CD14-positive monocyte (primary cell): ENCODE measurements at regions not wholly inside any gene's neighbourhood (a gene's known extent, or its start where the extent isn't known, plus 50 kb on each side); places are given as distances from the start of the nearest gene placed in this dataset.

Experiments
- DNase-seq, 3 donors: peaks; one replicate each; pipeline ENCODE4 v3.0.0-alpha.2; 2011 to 2022
- H2AFZ ChIP-seq: 2 replicates; pipeline ENCODE4 v1.6.0; 2012; ENCODE audit warnings: mild to moderate bottlenecking, low read depth, low read length, inconsistent platforms; ENCODE audit not compliant: insufficient read depth, poor library complexity, severe bottlenecking
- H3K27ac ChIP-seq, 2 donors: 1 replicate in 1 of 2; 2 replicates in 1 of 2; pipeline ENCODE4 v1.5.1; 2012 to 2013; ENCODE audit warnings: low read length in 2 of 2, control low read depth in 1 of 2, inconsistent platforms in 1 of 2, low read depth in 1 of 2, mild to moderate bottlenecking in 1 of 2
- H3K27me3 ChIP-seq, 2 donors: one replicate each; pipeline versions ENCODE4 v1.6.0 to v1.6.1; 2011 to 2013; ENCODE audit warnings: low read length in 2 of 2; ENCODE audit not compliant: control insufficient read depth in 2 of 2, insufficient read depth in 2 of 2
- H3K36me3 ChIP-seq, 2 donors: replicated peaks in 1 of 2; 1 replicate in 1 of 2; 2 replicates in 1 of 2; pipeline versions ENCODE4 v1.5.1 to v1.6.1; 2012 to 2013; ENCODE audit warnings: low read length in 2 of 2, control low read depth in 1 of 2, inconsistent platforms in 1 of 2, mild to moderate bottlenecking in 1 of 2; ENCODE audit not compliant: insufficient read depth in 2 of 2, control insufficient read depth in 1 of 2
- H3K4me1 ChIP-seq, 2 donors: 1 replicate in 1 of 2; 2 replicates in 1 of 2; pipeline versions ENCODE4 v1.5.1 to v1.6.1; 2012 to 2013; ENCODE audit warnings: low read length in 2 of 2, control low read depth in 1 of 2, inconsistent platforms in 1 of 2, mild to moderate bottlenecking in 1 of 2, moderate library complexity in 1 of 2; ENCODE audit not compliant: insufficient read depth in 2 of 2, control insufficient read depth in 1 of 2
- H3K4me2 ChIP-seq: replicated peaks from 2 replicates; pipeline ENCODE3; 2012; ENCODE audit warnings: low read length, moderate library complexity, mild to moderate bottlenecking; ENCODE audit not compliant: poor library complexity, severe bottlenecking; ENCODE audit errors: extremely low read depth
- H3K4me3 ChIP-seq, 3 experiments: fragments of 200-600 bp in 1 of 3; sonication (generic) in 1 of 3; replicated peaks in 1 of 3; 1 replicate in 2 of 3; 2 replicates in 1 of 3; pipeline ENCODE4 v1.5.1; 2011 to 2013; ENCODE audit warnings: low read length in 3 of 3, mild to moderate bottlenecking in 3 of 3, control low read depth in 2 of 3, low read depth in 2 of 3, inconsistent platforms in 1 of 3, moderate library complexity in 1 of 3
- H3K79me2 ChIP-seq: 2 replicates; pipeline ENCODE4 v1.6.0; 2012; ENCODE audit warnings: mild to moderate bottlenecking, control low read depth, inconsistent platforms, low read length, moderate library complexity; ENCODE audit not compliant: insufficient read depth
- H3K9ac ChIP-seq: 2 replicates; pipeline ENCODE4 v1.6.0; 2017; ENCODE audit warnings: low read length, mild to moderate bottlenecking; ENCODE audit not compliant: insufficient read depth, poor library complexity, severe bottlenecking
- H3K9me3 ChIP-seq, 2 donors: replicated peaks in 1 of 2; 1 replicate in 1 of 2; 2 replicates in 1 of 2; pipeline versions ENCODE4 v1.5.1 to v1.6.1; 2012 to 2013; ENCODE audit warnings: low read length in 2 of 2, control low read depth in 1 of 2; ENCODE audit not compliant: control insufficient read depth in 1 of 2, insufficient read depth in 1 of 2
- H4K20me1 ChIP-seq: 2 replicates; pipeline ENCODE4 v1.6.0; 2012; ENCODE audit warnings: mild to moderate bottlenecking, low read length, control low read depth, moderate library complexity; ENCODE audit not compliant: insufficient read depth
- H3K27ac Mint-ChIP-seq, 7 donors: one replicate each; pipeline ENCODE4 v1.8.0; 2020; ENCODE audit warnings: mild to moderate bottlenecking in 7 of 7, mixed read lengths in 7 of 7, moderate library complexity in 6 of 7, inconsistent platforms in 2 of 7
- H3K27me3 Mint-ChIP-seq, 3 donors: one replicate each; pipeline ENCODE4 v1.8.0; 2021 to 2022; ENCODE audit warnings: low read depth in 3 of 3, mild to moderate bottlenecking in 3 of 3, mixed read lengths in 3 of 3, moderate library complexity in 3 of 3, inconsistent platforms in 1 of 3
- H3K36me3 Mint-ChIP-seq, 2 donors: one replicate each; pipeline ENCODE4 v1.8.0; 2020; ENCODE audit warnings: mixed read lengths in 2 of 2, inconsistent platforms in 1 of 2, mild to moderate bottlenecking in 1 of 2
- H3K4me1 Mint-ChIP-seq: one replicate; pipeline ENCODE4 v1.8.0; 2020; ENCODE audit warnings: mild to moderate bottlenecking, mixed read lengths
- H3K4me3 Mint-ChIP-seq, 2 donors: one replicate each; pipeline ENCODE4 v1.8.0; 2020; ENCODE audit warnings: mild to moderate bottlenecking in 2 of 2, mixed read lengths in 2 of 2, moderate library complexity in 1 of 2
- H3K9me3 Mint-ChIP-seq, 7 donors: one replicate each; pipeline ENCODE4 v1.8.0; 2020 to 2022; ENCODE audit warnings: mixed read lengths in 7 of 7, mild to moderate bottlenecking in 6 of 7, moderate library complexity in 6 of 7, inconsistent platforms in 2 of 7
- CTCF ChIP-seq: fragments of 200-600 bp; IDR thresholded peaks from one replicate; pipeline ENCODE4 v1.8.0; 2022; ENCODE audit warnings: antibody characterized with exemption, mild to moderate bottlenecking
- WGBS: methylation state at CpG from one replicate; pipeline ENCODE4 v1.1.5; 2013; ENCODE audit warnings: missing lambda C conversion rate; ENCODE audit not compliant: insufficient coverage; 5-methylcytosine and 5-hydroxymethylcytosine counted together
- intact Hi-C, 2 donors: fragments of 100-400 bp; cut with micrococcal nuclease; formaldehyde crosslinking; loops; one replicate each; pipeline versions ENCODE4 v1.15.0 to v1.15.1; 2023

- Mint-ChIP-seq H3K27ac (no peak overlapping the region), H3K4me3 (no peak overlapping the region), H3K27me3 (peaks cover 0 to 2% (median 0%) of the 10 kb centered on the region in 3 donors), H3K4me1 (no peaks in the 10 kb centered on the region), H3K36me3 (no peaks in the 10 kb centered on the region), H3K9me3 (peaks cover 0 to 5% (median 3%) of the 10 kb centered on the region in 7 donors)
- no peak for TF ChIP-seq CTCF
- no peaks in the 10 kb centered on the region for H4K20me1 ChIP-seq
- no CpG with 5 or more reads among the region's 1 CpG for WGBS
- no peak overlapping the region for H3K9ac ChIP-seq
- intact Hi-C loops = no loop called here
- H3K4me2 ChIP-seq = no peak overlapping the region
- no peak for DNase-seq
- no peaks in the 10 kb centered on the region for H3K79me2 ChIP-seq
- no peak overlapping the region for H3K4me3 ChIP-seq
- H3K9me3 ChIP-seq = no peaks in the 10 kb centered on the region
- no peaks in the 10 kb centered on the region for H3K36me3 ChIP-seq
- H3K27ac ChIP-seq = no peak overlapping the region
- no peak overlapping the region for H2AFZ ChIP-seq
- H3K27me3 ChIP-seq = no peaks in the 10 kb centered on the region
- no peaks in the 10 kb centered on the region for H3K4me1 ChIP-seq
Observed at GRCh38 chr5:155594270-155594669, 580.7 kb downstream of the KIF4B start.

- Mint-ChIP-seq H3K9me3 (peaks cover 0 to 5% (median 3%) of the 10 kb centered on the region in 7 donors), H3K27me3 (peaks cover 0 to 2% (median 0%) of the 10 kb centered on the region in 3 donors), H3K4me3 (no peak overlapping the region), H3K36me3 (no peaks in the 10 kb centered on the region), H3K27ac (no peak overlapping the region), H3K4me1 (no peaks in the 10 kb centered on the region)
- WGBS = no CpG with 5 or more reads among the region's 2 CpGs
- no peak for TF ChIP-seq CTCF
- H3K4me2 ChIP-seq = no peak overlapping the region
- H3K27ac ChIP-seq = no peak overlapping the region
- H3K4me3 ChIP-seq = no peak overlapping the region
- H3K9ac ChIP-seq = no peak overlapping the region
- DNase-seq = no peak
- no peaks in the 10 kb centered on the region for H3K9me3 ChIP-seq
- H3K4me1 ChIP-seq = no peaks in the 10 kb centered on the region
- no peaks in the 10 kb centered on the region for H4K20me1 ChIP-seq
- H3K79me2 ChIP-seq = no peaks in the 10 kb centered on the region
- H3K27me3 ChIP-seq = no peaks in the 10 kb centered on the region
- no peaks in the 10 kb centered on the region for H3K36me3 ChIP-seq
- intact Hi-C loops = no loop called here
- no peak overlapping the region for H2AFZ ChIP-seq
Observed at GRCh38 chr5:155595791-155596190, 582.2 kb downstream of the KIF4B start.
